Right ventricle myocardium superior (tissue), 1 donor: ENCODE measurements at regions not wholly inside any gene's neighbourhood (a gene's known extent, or its start where the extent isn't known, plus 50 kb on each side); places are given as distances from the start of the nearest gene placed in this dataset.

Experiments
- ATAC-seq: fragments of 200-7000 bp; cut with Tn5 transposase; one replicate; pipeline ENCODE4 v1.9.1; 2020; ENCODE audit warnings: mild to moderate bottlenecking; ENCODE audit not compliant: poor library complexity
- DNase-seq: peaks from one replicate; pipeline ENCODE4 v3.0.0-alpha.2; 2020
- intact Hi-C: fragments of 100-400 bp; cut with DNase I; formaldehyde crosslinking; loops from one replicate; pipeline ENCODE4 v1.11.2; 2022
- donor health status: DM: no; HTN: yes; CAD: no; lungs with severe emphysema.

DNA sequence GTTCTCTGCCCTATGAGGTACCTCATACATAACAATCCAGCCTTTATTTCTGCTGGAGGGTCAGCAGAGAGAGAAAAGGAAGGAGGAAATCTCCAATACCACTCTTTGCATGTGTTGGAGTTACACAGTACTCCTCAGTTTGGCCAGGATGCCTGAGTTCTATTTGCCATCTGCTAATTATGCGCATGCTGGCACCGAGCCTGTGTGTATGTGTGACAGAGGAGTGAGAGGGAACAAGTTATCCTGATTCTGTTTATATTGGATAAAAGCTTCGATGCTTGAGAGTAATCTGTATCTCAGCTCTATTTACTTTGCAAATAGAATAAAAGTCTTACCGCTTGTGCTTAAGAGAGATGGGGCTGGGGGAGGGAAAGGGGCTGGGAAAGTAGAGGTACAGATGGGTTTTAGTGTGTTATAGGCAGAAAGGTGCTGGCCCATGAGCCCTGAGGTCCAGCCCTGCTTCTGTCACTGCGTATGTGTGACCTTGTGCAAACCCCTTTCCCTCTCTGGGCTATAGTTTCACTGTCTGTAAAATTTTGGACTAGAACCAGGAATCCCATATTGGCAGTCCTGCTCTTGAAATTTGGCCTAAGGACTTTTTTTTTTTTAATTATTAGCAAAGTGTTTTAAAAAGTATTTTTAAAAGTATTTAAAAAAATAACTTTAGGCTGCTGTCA lies 54.5 kb upstream of the PLXNA2 start:
- intact Hi-C loops, result no loop called here
- ATAC-seq, result no peak
- peak; percentile 43 for DNase-seq

DNA sequence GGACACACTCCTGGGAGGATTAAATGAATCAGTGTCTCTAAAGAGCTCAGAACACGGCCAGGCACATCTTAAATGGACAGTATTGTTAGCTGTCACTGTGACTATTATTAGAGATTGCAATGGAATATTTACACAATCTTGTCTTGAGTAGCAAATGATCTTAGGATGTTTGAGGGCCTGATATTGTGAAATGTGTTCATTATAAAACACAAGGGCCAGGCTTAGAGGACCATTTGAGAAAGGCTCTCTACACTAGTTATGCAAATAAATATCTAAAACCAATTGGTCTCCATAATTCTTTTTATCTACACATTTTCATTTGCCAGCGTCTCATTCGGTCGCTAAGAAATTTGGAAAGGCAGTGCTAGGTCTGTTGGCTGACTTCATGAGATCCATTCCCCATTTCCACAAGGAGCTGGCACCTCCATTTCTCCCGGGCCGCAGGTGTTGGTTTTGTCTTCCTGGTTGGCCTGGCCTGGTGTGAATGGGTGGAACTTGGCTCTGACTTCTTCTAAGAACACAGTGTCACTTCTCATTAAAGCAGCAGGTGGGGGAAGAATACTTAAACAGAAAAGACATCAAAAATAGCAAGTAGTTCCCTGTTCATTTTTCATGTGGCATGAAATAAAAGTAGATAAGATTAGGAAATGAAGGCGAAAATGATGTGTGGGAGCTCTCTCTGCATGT lies 56.0 kb upstream of the PLXNA2 start:
- intact Hi-C loops, result no loop called here
- ATAC-seq (no peak), DNase-seq (no peak)

DNA sequence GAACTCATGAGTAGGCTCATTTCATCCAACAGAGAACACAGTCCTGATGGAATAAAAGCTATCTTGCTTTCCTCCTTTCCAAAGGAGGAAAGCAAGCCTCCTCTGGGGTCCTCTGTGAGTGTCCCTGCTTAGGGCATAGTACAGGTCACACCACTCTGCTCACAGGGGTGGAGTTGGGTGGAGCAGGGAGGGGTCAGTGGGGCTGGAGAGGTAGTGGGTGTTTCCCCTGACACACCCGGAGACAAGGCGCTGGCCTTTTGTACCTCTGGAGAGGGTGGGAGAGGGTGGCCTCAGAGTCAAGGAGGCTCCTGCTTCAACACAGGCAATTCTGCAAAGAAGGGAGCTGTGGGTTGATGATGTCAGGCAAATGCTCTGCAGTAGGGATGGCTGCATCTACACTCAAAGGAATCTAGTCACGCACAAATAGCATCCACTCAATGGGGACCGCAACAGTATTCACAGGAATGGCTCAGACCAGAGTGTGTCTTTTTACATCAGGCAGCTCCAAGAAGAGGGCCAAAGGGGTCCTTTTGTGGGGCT lies 58.6 kb upstream of the PLXNA2 start:
- intact Hi-C loops, result no loop called here
- ATAC-seq (no peak), DNase-seq (no peak)

DNA sequence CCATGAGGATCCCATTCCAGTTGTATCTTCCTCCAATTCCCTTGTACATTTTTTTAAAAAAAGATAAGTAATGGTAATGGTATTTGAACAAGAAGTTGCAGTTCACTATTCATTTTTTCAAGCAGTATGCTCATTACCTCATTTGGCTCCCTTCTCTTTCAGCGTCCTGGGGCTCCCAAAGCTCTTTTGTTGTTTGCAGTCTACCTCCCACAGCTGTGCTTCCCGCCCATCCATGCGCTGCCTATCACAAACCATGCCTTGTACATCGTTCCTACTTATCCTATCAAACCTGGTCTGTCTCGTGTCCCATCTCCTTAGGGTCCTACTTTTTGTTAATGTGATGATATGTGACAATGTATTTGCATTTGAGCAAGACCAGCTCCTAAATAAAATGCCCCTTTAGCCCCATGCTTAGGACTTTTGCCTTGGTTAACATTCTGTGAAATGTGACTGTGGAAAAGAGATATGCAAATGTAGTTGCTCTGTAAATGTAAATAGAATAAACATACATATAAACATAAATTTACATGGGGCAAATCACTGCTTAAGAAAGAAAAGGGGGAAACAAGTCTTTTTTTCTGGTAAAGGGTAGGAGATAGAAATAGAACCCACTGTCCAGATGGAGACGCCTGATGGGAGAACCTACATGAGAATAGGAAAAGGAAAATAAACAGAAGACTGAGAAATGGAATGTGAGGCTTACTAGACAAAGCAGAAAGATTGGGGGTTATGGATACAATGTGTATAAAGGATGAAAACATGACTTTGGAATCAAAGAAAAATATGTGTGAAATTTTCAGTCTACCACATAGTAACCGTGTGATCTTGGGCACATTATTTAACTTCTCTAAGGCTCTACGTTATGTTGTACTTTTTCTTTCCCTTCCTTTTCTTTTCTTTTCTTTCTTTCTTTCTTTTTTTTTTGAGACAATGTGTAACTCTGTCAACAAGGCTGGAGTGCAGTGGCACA lies 59.8 kb upstream of the PLXNA2 start:
- intact Hi-C loops, result no loop called here
- DNase-seq (no peak), ATAC-seq (no peak)

DNA sequence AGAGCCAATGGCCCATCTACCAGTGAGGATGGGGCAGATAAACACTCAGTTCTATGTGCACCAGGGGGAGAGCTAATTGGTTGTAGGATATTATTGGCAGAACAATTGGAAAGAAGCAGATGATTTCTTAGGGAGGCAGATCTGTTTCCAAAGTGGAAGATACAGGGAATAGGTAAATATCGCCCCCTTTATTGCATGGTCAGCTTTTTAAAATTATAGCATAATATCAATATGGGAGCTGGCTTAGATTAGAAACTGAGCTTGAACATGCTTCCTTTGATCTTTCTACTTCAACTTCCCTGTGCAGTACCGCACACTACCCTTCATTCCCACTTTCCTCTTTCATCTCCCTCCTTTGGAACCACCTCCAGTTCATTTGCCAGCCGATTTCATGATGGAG lies 64.0 kb upstream of the PLXNA2 start:
- intact Hi-C loops, result no loop called here
- no peak for ATAC-seq
- no peak for DNase-seq

DNA sequence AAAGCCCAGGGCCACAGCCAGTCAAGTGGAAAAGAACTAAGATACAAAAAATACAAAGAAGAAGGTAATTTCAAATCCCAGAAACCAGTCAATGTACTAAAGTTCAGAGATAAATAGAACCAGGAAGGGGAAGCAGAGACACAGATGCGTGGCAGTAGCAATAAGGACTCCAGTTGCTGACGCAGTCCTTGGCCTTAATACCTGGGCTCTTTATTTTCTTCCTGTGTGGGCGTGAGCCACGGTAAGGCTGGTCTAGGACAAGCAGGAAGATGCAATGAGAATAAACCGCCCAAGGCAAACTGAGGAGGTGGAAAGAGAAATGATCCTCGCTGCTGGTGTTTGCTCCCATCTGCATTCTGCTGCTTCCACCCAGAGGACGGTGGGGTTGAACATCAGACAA lies 65.6 kb upstream of the PLXNA2 start:
- ATAC-seq (no peak), DNase-seq (no peak)
- intact Hi-C loops, result no loop called here

DNA sequence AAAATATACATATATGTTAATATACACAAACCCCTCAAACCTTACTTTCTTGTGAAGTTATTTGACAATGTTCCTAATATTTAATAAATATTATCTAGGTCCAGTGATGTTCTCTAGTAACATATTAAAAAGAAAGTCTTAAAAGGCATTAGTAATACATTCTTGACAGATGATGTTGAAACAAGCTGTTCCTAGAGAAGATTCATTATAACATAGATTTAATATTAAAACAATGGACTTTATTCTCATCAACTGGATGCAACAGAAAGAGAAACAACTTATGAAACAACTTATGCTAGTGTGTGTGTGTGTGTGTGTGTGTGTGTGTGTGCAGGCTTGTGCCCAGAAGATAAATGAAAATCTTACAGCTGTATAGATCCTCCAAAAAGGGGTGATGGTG lies 68.5 kb upstream of the PLXNA2 start:
- no peak for DNase-seq
- intact Hi-C loops, result no loop called here
- no peak for ATAC-seq

DNA sequence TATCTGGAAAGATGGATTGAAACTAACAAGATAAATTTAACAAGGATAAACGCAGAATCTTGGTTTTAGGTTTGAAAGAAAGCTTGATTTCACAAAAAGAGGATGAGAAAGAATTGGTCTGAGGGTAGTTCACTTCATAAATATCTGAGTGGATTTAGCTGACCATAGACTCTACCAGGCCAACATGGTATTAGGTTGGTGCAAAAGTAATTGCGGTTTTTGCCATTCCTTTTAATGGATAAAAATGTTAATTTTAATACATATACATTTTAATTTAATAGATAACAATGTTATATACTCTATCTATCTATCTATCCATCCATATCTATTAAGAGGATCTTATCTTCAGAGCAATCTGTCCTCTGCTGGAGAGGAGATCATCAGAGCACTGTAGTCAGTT lies 70.2 kb upstream of the PLXNA2 start:
- intact Hi-C loops, result no loop called here
- ATAC-seq (no peak), DNase-seq (no peak)

DNA sequence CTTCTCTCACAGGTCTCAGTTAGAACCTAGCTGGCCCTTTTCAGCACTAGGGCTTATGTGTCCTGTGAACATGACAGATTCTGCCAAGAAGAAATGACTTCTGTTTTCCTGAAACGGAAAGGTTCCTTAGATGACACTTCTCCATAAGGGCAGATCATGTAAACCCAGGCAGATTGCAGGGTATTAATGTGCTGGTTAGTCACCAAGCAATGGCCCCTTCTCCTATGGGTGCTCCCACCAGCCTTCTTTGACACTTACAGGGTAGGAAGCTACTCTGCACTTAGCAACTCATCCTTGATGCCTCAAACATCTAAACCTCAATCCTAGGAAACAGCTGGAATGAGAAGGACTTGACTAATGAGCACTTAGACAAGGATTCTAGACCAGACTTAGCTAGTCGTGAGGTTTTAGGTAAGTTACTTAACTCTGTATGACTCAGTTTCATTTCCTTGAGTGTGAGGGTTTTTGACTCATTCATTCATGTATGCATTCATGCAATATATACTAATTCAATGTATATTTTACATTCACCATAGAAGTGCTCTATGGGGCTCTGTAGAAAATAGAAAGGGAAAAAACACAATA lies 74.1 kb upstream of the PLXNA2 start:
- ATAC-seq, result no peak
- DNase-seq, result no peak
- intact Hi-C loops, result no loop called here

DNA sequence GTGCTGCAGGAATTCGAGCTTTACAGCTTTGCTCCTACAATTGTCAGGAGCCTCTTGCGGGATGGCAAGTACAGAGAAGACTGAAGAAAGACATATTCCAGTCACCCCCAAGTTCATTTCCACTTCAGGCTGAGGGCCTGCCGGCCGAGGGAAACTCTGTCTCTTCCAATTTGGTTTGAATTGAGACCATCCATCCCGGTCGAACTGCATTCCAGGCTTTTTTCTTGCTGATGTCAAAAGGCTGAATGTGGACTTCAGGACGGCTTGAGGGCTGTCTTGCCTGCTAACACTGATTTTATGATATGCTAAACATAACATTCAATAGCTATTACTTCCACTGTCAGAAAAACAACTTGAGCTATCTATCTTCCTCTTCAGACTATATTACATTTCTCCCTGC lies 79.8 kb upstream of the PLXNA2 start:
- no peak for ATAC-seq
- intact Hi-C loops, result no loop called here
- DNase-seq, result no peak

DNA sequence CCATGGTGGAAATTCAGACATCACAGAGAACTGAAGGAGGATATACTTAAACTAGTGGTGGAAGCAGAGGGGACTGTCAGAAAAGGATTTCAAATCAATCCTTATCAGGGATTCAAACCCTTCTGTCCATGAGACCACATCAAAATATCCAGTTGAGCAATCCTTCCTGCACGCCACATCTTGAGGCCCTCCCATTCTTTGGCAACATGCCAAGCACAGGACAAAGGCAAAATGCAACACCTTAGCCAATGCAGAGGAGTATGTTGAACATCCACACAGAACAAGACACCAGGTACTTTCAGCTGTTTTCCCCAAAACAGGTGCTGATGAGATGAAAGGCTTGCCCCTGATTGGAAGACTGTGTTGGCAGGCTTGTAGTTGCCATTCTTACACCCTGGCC lies 81.8 kb upstream of the PLXNA2 start:
- no peak for ATAC-seq
- DNase-seq, result no peak
- intact Hi-C loops, result no loop called here

DNA sequence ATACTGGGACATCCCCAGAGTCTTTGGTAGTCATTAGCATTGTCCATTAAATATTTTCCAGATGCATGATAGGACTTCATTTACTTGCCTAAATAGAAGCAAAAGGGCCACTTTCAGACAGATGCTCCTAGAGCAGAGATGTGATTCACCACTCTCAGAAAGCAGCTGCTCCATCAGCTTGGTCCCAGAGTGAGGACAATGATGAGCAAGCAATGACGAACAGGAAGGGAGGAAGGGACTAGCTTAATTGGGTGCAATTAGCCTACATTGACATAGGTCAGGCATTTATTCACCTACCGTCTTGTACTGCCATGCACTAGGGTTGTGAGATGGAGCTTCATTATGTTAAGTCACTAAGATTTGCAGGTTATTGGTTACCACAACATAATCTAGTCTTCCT lies 85.1 kb upstream of the PLXNA2 start:
- DNase-seq (no peak), ATAC-seq (no peak)
- intact Hi-C loops, result no loop called here

DNA sequence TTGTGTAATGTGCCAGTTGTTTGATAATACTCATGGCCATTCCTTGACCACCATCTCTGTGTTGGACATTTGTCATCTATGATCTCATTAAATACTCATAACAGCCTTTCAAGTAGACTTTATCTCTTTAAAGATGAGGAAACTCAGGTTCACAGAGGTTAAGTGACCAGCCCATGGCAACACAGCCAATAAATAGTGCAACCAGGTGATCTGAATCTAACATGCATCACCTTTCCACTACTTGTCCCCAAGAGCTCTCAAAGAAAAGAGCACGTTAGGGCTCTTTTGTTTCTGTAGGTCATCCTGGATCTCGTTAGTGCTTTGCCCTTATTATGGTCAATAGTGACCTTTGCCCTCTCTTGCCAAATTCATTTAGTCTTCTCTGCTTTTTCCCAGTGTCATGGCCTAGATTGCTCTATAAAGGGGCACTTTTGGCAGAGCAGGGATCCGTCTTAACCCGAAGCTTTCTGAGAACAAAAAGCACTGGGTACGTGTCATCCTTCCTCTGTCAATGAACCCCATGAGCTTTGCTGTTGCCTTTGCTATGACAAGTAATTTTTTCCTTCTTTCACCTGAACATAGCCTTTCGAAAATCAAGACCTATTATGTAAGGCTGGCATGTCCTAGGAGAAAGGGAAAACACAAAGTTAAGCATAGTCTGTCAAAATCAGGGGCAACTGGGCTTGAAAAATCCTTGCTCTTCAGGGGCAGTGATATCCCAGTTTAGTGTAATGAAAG lies 88.0 kb upstream of the PLXNA2 start:
- intact Hi-C loops, result no loop called here
- DNase-seq, result no peak

DNA sequence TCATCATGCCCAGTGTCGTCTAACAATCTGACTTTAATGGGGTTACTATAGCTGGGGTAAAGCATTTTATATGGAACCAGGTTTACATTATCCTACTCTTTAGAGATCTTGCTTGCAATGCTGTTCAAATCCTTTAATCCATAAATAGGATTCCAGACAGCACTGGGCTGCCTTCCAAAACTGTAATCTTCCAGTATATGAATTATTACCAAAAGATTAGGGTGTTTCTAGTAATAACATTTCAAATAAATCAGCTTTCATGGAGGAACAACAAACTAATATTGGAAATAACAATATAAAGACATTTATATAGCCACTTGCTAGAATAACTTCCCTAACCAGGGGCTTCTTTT lies 88.6 kb upstream of the PLXNA2 start:
- ATAC-seq, result no peak
- intact Hi-C loops, result no loop called here
- no peak for DNase-seq

More for the DNA sequence above, 88.0 kb upstream of the PLXNA2 start:
- no peak for ATAC-seq

DNA sequence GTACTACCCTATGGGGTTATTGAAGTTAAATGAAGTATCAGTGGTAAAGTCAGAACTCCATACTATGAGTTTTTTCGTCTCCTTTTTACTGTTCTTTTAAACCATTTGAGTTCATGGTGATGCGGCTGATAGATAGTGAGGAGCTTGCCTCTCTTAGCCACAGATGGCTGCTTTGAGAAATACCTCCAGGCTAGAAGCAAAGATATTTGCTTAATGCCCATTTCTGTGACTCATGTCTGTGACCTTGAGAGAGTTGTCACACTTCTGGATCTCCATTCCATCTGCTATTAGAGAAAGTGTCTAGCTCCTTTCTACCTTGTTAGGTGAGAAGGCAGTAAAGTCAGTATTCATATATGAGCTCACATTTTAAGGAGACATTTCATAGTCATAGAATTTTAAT lies 89.5 kb upstream of the PLXNA2 start:
- DNase-seq, result no peak
- intact Hi-C loops, result no loop called here
- ATAC-seq, result no peak

DNA sequence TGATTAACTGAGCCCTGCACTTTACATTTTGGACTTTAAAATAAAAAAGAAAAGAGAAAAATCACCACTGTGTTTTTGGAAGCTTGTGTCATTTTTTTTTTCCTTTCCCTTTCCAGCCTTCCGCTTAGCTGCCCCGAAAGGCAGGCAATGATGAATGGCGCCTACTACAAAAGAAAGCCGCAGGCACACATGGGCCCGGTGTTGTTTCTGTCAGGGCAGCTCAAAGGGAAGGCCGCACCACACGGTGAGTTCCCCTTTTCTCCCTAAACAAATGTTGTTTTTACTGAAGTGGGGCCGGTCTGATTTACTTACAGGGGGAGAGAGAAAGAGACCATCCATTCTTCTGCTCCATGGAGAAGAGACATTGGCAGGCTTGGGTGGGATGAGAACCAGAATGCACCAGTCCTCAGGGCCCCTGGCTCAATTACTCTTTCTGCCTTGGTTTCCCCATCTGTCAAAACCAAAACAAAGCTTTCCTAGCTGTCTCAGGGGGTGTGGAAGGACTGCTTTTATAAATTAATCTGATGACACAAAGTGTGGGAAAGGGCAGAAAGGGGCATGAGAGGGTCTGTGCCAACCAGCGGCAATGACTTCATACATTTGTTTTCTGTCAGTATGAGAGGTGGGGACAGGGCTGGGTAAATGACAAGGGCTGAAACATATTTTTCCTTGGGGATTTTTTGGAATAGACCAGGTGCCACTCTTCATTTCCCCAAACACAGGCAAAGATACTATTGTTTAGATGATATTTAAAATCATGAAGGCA lies 91.4 kb upstream of the PLXNA2 start:
- ATAC-seq, result no peak
- intact Hi-C loops, result no loop called here
- no peak for DNase-seq

DNA sequence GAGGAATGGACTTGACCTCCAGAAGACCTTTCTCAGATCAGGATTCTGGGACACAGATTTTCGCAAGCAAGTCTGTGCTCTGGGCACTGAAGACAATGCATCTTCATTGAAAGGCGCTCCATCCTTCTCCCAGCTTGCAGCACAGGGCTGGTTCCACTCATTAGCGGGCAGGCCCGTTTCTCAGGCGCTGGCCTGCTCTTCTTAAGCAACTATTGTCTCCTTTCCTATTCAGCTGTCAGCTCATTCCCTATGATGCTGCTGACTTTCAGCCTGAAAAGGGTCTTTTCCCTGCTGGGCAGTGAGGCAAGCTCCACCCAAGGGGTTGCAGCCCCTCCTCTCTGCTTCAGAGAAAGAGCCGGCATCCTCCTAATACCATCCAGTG lies 91.9 kb upstream of the PLXNA2 start:
- intact Hi-C loops, result no loop called here
- ATAC-seq, result no peak
- no peak for DNase-seq

DNA sequence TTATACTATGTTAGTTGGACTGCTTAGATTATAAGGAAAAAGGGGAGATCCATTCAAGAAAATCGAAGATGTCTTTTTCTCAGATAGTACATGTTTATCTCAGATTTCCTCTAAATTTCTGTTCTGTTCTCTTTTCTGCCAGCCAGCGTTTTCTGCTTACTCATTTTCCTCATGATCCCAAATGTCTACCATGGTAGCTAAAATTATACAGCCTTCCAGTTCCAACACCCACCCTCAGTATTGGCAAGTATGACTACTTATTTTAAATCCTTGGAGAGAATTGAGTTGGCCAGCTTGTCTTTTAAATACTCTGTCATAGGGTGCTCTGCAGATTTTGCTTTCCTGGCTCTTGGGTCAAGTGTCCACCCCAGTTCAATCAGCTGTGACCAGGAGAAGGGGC lies 95.7 kb upstream of the PLXNA2 start:
- no peak for ATAC-seq
- no peak for DNase-seq
- intact Hi-C loops, result no loop called here
